HG03442 (cell line): ENCODE measurements at regions not wholly inside any gene's neighbourhood (a gene's known extent, or its start where the extent isn't known, plus 50 kb on each side); places are given as distances from the start of the nearest gene placed in this dataset.

Source experiments
- ATAC-seq: cut with Tn5 transposase; IDR thresholded peaks from one replicate; pipeline ENCODE4 v1.9.1; 2021; ENCODE audit warnings: mild to moderate bottlenecking, moderate library complexity; ENCODE audit not compliant: unreplicated experiment

DNA sequence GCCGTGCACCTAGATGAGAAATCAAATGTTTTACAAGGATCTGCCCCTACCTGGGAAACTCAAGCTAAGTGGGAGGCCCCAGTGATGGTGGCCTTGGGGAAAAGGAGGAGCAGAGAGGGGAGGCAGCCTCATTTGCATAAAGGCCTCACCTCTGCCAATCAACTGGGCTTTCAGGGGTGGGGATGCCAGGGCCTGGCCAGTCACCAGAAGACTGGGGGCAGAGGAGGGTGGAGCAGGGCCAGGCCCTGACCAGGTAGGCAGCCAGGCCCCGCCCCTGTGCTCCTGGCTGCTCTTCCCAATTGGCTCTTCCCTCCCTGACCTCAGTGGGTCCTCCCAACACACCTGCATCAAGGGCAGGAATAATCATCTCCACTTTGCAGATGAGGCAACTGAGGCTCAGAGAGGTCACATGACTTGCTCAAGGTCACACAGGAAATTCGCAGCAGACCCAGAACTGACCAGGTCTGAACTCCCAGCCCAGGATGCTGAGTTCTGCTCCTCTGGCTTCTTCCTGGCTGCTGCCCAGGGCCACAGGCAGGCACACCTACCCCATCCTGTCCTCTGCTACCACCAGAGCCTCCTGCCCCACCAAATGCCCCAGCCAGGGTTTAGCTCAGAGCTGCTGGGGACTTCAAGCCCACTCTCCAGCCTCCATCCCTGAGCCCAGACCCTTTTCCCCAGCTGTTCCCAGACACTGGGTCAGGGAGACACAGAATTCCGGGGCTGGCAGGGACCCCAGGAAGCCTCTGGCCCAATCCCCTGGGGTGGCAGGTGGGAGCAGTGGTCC lies 677.9 kb downstream of the MATN1 start:
- no peak for ATAC-seq

DNA sequence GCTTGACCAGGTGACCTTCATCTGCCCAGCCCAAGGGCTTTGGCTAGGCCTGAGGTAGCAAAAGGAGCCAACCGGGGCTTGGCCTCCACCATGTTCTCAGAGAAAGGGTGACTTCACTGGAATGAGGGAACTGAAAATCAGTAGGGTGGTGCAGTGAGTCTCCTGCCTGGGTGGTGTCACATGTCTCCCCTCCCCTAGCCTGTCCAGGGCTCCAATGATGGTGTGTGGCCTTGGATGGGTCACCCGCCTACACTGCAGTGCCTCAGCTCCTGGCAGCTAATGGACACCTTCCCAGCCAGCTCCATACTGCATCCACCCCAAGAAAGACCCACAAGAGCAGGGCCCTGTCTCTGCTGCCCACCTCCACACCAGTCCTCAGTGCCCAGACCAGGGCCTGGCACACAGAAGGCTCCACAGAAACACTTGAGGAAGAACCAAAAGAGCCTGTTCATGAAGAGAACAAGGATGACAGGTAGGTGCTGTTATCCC lies 678.7 kb downstream of the MATN1 start:
- ATAC-seq: no peak

DNA sequence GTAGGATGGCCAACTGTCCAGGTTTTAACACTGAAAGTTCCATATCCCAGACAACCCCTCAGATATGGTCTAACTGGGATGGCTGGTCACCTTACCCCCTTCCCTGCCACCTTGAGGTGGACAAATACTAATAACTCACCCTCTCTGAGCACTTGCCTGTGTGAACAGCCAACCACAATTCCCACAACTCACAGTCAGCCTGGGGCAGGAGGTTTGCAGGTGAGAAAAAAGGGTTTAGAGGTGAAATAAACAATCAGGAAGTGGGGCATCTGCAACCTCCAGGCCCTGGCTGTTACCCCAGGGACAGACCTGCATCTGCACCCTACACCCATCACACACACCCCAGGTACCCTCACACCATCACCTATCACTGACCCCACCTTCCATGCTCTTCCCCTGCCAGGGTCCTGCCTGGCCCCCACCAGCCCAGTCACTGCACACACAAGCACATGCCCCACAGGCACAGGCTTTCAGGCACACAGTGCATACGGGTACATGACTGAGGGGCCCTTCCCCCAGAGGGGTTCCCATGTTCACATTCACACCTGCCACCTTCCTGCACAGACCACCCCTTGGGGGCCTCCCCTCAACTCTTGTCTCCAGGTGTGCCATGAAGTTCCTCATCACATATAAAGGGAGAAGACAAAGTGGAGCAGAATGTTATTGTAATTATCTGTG lies 679.5 kb downstream of the MATN1 start:
- ATAC-seq: no peak

DNA sequence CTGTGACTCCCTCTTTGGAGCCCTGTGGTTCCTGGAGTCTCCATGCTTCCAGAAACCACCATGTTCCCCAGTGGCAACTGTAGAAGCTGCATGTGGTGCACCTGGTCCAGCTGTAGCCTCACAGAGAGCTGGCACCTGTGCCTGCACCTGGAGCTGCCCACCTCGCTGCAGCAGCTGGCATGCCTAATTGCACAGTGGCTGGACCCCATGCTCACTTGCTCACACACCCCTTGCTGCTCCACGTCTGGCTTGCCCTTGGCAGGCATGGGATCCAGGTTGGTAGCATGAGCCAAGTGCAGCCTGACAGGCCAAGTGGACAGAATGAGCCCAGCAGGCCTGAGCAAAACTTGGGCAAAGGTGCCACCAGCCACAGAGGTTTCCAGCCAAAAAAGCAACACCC lies 680.1 kb downstream of the MATN1 start:
- no peak for ATAC-seq

DNA sequence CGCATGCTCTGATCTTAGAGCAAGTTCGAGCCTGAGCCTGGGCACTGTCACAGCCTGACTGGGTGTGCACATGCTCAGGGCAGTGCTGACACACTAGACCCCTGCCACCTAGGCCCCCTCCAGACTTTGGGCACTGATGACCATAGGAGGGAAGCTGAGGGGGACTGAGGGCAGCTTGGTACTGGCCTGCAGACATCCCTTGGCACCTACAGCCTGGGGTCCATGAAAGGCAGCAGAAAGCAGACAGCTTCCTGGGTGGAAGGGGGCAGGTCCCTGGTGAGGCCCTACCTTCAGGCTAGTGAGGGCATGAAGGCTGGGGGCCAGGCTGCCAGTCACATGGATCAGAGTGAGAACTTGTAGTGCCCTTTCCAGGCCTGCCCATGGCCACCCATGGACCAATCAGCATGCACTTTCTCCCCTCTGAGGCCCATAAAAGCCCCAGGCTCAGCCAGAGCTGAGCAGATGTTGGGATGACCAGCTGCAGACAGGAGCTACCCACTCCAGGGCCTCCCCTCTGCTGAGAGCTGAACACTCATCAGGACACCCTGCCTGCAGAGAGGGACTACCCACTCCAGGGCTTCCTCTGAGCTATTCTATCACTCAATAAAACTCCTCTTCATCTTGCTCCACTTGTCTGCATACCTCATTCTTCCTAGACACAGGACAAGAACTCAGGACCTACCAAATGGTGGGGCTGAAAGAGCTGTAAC lies 680.8 kb downstream of the MATN1 start:
- ATAC-seq: no peak

DNA sequence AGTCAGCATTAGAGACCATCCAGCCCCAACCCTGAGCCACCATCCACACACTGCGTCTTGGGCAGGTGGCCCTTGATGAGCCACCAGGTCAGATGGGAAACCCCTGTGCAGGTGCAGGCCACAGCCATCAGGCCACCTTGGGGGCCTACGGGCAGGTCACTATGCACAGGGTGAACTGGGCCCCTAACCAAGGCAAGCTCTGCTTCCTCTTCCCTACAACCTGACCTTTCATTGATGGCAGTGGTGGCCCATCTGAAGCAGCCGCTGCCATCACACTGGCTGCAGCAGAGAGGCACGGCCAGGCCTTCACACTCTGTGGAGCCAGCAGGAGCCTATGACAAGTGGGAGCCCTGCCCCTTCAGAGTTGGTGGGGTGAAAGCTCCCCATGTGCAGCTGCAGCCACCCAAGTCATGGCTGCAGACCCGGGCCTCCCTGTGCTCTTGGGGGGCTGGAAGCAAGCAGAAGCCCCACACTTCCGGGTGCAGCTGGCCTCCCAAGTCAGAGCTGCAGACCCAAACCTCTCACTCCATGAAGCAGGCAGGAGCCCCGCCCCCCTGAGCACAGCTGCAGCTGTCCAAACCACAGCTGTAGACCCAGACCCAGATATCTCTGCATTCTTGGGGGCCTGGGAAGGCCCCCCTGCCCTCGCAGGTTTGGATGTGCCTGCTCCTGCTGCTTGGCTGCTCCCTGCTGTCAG lies 681.5 kb downstream of the MATN1 start:
- no peak for ATAC-seq

DNA sequence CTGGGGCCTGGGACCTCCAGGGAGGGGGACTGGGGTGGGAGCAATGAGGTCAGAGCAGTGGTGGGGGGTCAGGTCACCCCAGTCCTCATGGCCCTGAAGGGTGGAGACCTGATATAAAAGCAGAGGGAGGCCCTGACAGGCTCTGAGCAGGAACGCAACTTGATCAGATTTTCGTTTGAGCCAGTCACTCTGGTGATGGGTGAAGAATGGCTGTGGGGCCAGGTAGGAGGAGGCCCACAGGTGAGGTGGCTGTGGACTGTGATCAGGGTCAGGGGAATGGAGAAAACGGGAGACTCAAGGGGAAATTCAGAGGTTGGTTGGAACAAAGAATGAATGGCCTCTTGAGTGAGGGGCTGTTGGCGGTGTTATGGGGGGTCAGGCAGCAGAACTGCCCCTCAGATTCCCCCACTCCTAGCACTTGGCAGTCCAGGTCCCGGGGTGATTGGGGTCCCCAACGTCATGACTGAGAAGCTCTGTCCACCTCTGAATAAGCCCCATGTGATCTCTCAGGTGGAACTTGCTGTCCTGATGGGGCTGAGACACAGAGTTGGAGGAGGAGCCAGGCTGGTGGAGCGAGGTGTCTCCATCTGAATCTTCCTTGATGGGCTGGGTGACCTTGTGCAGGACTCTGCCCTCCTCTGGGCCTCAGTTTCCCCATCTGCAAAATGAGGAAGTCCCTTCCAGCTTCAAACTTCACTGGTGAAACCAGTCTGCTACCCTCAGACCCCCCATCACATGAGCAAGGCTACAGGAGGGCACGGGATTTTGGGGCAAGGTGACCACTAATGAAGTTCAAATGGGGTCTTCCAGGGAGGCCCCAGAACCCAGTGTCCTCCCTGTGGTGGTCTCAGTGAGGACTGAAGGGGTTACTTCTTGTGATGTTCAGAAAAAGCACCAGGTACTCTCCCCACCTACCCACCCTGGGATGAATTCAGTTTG lies 683.0 kb downstream of the MATN1 start:
- no peak for ATAC-seq

DNA sequence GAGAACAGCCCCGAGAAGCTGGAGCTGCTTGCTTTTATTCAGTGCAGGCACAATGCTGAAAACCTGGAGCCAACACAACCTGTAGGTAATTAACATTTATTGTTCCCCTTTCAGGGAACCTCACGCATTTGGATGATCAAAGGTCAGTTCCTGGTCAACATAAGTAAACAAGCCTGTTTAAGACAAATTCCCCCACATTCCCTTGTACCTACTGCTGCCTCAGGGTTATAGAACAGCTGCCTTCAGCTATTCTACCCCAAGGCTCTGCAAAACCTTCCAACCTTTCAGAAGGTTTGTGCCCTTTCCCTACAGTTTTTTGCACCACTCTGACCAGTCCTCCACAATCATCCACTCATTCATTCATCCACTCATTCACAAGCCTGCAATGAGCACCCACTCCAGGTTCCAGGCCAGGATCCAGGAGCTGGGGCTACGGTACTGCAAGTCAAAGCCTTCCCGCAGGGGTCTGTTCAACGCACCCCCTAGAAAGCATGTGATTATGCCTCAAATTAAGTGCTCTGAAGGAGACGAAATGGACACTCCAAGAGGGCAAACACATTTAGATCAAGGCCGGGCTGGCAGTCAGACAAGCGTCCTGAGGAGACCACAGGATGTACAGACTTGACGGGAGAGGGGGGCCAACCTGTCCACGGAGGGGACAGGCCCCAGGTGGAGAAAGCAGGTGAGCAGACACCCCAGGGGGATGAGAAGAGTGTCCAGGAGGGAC lies 683.9 kb downstream of the MATN1 start:
- no peak for ATAC-seq

DNA sequence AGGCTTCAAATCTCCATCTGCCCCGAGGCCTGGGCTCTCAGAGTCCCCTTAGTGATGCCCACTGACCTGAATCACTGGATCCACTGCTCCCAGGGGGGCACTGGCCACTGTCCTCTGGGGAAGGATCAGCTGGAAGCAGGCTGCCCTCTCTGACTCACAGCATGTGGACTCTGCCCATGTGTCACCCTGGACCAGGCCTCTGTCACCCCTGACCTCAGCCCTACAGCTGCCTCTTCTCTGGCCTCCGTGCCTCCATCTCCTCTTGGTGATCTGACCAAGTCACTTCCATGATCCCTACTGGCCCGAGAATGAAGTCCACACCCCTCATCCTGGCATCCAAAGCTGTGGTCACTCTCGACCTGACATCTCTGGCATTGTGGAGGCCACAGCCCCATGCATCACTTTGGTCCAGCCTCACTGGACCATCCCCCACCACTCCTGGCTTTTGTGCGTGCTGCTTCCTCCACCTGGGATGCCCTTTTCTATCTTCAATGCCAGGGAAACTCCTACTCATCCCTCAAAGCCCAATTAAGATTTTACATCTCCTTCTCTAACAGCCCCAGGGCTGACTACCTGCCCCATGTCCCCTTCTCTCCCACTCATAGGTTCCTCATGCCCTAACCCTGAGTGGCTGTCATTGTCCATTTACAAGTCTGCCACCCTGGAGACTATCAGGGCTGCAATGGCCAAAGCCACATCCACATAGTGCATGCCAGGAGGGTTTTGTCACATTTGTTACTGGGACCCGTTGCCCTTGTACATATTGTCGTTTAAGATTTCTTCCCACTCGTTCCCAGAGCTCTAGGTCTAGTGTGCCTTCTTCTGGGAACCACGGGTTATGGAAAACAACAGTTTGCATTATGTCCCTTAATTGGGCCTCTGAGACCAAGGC lies 685.0 kb downstream of the MATN1 start:
- ATAC-seq: no peak

DNA sequence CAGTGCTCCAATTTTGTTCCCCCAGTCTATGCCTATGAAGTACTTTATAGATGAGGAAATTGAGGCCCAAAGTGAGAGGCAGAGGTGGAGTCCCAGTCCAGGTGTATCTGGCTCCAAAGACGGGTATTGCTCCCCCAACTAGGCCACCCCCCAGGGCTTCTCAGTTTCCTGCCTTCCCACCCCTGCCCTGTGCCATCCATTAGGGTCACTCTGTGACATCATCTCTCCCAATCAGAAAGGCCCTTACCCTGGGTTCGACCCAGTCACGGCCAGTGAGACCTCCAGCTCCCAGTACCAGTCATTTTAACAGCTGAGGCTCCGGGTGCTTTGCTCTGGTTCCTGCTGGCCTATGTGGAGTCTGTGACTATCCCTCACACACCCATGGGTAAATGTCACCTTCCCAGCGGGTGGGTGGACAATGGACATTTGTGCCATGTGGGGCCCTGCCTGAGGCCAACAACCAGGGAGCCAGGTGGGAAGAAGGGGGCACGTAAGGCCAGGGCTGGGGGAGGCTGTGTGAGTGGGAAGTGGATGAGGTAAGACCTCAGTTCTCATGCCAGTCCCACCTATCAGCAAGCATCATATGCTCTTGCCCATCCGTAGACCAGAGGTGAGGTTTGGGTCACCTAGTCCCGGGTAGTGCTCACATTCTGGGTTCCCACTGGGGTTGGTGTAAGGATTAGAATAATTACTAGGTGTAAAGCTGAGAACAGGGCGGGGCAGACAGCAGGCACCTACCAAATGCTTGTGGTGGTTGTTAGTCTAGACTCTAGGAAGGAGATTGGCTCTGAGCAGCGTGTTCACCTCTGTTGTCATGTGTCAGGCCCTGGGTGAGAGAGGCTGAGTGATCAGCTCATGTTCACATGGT lies 685.9 kb downstream of the MATN1 start:
- ATAC-seq: no peak

DNA sequence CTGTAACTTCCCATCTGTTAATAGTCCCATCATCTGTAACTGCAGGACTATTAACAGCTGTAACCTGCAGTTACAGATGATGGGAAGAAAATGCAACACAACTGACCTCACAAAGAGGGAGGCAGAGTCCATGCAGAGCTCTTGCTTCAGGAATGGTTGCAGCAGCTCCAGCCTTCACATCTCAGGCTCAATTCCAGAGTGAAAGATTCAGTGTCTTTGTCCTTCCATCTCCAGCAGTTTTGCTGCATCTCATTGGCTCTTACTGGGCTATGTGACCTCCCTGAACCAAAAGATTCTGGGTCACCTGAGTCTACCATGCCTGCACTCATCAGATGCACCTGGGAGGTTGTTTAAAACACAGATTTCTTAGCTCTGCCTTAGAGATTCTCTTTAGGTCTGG lies 686.7 kb downstream of the MATN1 start:
- ATAC-seq: no peak

DNA sequence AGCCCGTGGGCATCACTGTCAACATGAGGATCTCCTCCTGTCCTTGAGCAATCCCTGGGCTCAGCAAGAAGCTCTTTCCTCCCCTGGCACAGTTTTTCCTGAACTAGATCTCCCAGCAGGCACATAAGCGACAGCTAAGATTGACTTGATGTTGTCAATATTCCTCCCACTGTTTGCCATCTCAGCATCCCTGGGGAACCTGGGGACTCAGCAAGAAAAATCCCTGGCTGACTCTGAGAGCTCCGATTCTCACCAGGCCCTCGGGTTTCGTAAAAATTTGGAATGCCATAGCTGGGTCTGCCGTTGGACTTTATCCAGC lies 687.2 kb downstream of the MATN1 start:
- ATAC-seq: no peak

DNA sequence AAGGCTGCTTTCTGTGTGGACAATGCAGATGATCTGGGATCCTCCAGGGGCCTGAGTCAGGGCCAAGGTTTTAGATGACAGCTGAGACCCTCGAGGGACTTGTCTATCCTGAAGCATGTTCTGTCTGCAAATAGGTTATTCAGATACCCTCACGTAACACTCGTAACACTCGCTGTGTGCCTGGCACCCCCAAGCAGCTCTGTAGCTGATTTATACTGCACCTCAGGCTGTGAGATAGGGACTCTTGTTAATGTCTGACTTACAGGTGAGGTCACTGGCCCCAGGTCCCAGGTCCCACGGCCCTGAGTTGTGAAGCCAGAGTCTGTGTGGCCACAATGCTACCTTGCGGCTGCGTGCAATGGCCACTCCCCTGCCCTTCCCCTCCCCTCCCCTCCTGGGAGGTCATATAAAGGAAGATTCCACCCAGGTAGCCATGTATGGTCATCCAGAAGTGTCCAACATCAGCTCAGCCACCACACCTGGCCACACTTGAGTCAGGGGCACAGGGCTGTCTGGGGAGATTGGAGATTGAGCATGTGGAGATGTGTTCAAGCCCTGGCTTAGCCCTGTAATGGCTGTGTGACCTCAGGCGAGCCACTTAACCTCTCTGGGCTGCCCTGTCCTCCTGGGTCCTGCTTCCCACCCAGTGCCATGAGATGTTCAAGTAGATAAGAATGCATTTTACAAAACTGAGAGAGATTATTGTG lies 687.7 kb downstream of the MATN1 start:
- ATAC-seq: no peak

DNA sequence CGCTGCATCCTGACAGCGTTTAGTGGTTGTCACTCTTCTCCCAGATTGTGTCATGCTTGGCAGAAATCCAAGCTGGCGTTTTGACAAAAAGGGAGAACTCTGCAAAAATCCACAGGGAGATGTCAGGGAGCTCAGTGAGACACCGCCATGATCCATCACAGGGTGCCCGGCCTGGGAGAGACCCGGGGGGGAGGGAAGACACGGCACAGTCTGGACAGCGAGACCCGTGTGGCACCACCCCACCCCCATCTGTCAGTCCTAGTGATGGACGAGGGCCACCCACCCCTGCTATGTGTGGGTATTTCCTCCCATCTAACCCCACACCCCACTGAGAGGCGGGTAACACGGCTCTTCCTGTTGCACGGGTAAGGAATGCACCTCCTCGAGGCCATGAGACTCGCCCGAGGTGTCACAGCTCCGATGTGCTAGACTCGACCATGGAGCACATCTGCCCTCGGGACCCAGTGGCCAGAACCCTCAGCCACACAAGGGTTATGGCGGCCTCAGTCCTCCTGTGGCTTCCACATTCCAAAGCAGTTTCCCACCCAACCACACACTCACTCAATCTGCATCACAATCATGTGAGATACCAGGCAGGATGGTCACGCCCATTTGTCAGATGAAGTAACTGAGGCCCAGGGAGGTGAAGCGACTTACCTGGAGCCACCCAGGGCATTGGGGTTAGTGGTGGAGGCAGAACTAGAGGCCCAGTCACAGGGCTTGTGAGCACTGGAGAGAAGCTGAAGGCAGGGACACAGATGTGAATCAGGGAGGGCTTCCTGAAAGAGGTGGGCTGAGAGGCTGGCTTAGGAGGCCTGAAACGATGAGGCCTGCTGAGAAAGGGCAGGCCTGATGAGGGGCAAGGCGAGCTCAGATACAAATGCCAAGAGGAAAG lies 688.5 kb downstream of the MATN1 start:
- no peak for ATAC-seq

DNA sequence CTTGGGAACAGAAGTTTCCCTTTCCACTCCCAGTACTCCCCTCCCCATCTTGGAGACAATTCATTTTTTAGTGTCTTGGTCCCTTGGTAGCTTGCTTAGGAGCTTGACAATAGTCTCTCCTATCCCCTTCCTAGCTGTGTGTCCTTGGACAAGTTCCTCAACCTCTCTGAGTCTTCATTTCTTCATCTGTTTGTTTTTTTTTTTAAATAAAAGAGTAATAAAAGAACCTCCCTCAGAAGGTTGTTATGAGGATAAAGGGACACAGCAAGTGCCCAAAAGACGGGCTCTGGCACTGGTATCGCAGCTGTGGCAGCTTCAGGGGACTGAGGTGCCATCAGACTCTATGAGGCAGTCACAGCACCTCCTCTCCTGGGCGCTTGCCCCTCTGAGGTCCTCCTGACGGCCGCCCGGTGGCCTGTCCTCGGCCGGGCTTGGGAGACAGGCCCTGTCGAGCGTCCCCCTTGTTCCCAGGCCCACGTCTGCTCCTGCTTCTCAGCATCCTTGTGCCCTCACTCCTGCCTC lies 689.2 kb downstream of the MATN1 start:
- ATAC-seq: no peak
